ENCODE measurements at regions not wholly inside any gene's neighbourhood (a gene's known extent, or its start where the extent isn't known, plus 50 kb on each side); places are given as distances from the start of the nearest gene placed in this dataset.

GRCh38 chr22:25351631-25352293, 132.3 kb downstream of the CRYBB2 start:
- DNase-seq, result no peak

- no peak for DNase-seq
These were observed 132.8 kb downstream of the CRYBB2 start for GRCh38 chr22:25352294-25352680.

GRCh38 chr22:25353516-25354445, 134.3 kb downstream of the CRYBB2 start:
- DNase-seq, result no peak

- DNase-seq, result no peak
These were observed 135.0 kb downstream of the CRYBB2 start for GRCh38 chr22:25354456-25354855.

- no peak for DNase-seq
These were observed 137.7 kb downstream of the CRYBB2 start for GRCh38 chr22:25357132-25357455.

GRCh38 chr22:25357606-25358420, 138.4 kb downstream of the CRYBB2 start:
- no peak for DNase-seq

- DNase-seq, result no peak
These were observed 139.2 kb downstream of the CRYBB2 start for GRCh38 chr22:25358421-25359170.

GRCh38 chr22:25359601-25360261, 140.3 kb downstream of the CRYBB2 start:
- DNase-seq, result no peak

GRCh38 chr22:25360411-25360810, 141.0 kb downstream of the CRYBB2 start:
- DNase-seq, result no peak

GRCh38 chr22:25360891-25361645, 141.6 kb downstream of the CRYBB2 start:
- no peak for DNase-seq

- no peak for DNase-seq
These were observed 142.4 kb downstream of the CRYBB2 start for GRCh38 chr22:25361899-25362214.

- DNase-seq, result peak; percentile 11
These were observed 142.9 kb downstream of the CRYBB2 start for GRCh38 chr22:25362215-25362882.

GRCh38 chr22:25362883-25363240, 143.4 kb downstream of the CRYBB2 start:
- no peak for DNase-seq

- no peak for DNase-seq
These were observed 144.0 kb downstream of the CRYBB2 start for GRCh38 chr22:25363474-25363873.

GRCh38 chr22:25364281-25364680, 144.8 kb downstream of the CRYBB2 start:
- no peak for DNase-seq

- DNase-seq, result no peak
These were observed 145.3 kb downstream of the CRYBB2 start for GRCh38 chr22:25364736-25365241.

- DNase-seq, result no peak
These were observed 146.2 kb downstream of the CRYBB2 start for GRCh38 chr22:25365491-25366261.

GRCh38 chr22:25366408-25366807, 147.0 kb downstream of the CRYBB2 start:
- no peak for DNase-seq

GRCh38 chr22:25366876-25367466, 147.5 kb downstream of the CRYBB2 start:
- DNase-seq, result no peak

GRCh38 chr22:25367756-25368155, 148.3 kb downstream of the CRYBB2 start:
- no peak for DNase-seq
